SIG-M5 treated with dmso at 0.1 percent for 504 hours (cell line): ENCODE measurements at regions not wholly inside any gene's neighbourhood (a gene's known extent, or its start where the extent isn't known, plus 50 kb on each side); places are given as distances from the start of the nearest gene placed in this dataset.

Experiments used
- DNase-seq: peaks from one replicate; lab custom pipeline; 2025; ENCODE audit not compliant: unreplicated experiment; lab: John Stamatoyannopoulos, UW

GRCh38 chr2:6237039-6237660, 545.0 kb downstream of the SOX11 start:
- DNase-seq: no peak

DNA sequence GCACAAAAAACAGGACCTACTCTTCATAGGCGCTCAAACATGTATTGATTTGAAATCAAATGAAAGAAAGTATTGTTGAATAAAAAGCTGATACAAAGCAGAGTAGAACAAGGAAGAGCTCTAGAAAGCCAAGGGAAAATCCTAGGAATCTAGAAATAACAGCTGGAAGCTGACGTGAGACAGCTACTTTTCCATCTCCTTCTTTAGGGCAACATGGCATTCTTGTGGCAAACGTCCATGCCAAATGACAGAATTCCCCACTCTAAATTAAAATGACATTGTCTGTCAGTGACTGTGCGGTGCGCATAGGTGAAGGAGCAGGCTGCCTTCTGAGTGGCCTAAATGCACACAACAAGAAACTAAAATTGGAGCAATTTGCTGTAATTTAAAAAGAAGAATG, 557.4 kb downstream of the SOX11 start:
- no peak for DNase-seq

GRCh38 chr2:6254441-6254840, 562.3 kb downstream of the SOX11 start:
- DNase-seq: no peak

- no peak for DNase-seq
Observed at GRCh38 chr2:6264198-6264597, 572.0 kb downstream of the SOX11 start.

GRCh38 chr2:6281524-6281923, 584.2 kb downstream of the CMPK2 start:
- DNase-seq: no peak

GRCh38 chr2:6283259-6283658, 582.4 kb downstream of the CMPK2 start:
- DNase-seq: no peak

DNA sequence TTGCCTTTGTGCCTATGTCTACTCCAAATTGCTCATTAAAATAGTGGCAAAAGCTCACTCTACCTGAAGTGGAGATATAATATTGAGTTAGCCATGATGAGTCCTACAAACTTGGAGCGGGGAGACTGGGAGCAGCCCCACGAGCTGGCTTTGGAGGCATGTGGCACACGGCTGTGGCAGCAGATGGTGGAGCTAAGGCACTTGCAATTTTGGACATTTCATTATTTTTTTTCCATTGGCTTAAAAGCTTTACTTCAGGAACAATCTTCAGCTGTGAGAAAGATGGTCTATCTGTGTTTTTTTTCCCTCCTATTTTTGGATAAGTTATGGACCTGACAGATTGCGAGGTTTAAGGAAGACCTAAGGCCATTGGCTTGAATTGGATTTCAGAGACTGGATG, 578.3 kb downstream of the CMPK2 start:
- DNase-seq: no peak

DNA sequence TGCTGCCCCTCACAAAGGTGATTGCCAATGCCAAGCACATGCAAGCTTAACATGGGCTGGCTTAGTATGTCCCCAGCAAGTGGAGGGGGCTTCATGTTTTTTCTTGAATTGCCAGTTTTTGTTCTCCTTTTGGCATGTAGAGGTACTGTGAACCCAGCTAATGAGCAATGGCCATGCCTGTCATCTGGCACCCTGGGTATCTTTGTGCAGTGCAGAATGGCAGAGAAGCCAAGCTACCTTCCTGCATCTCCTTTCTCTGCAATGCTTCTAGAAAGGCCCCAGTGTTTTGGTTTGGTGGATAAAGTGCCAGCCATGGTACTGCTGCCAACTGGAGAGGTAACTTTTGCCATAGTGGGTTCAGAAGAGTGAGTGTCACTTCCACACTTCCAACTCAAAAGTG, 576.9 kb downstream of the CMPK2 start:
- no peak for DNase-seq

GRCh38 chr2:6290217-6291015, 575.3 kb downstream of the CMPK2 start:
- no peak for DNase-seq

- no peak for DNase-seq
Observed at GRCh38 chr2:6294791-6295190, 570.9 kb downstream of the CMPK2 start.

GRCh38 chr2:6297238-6297637, 568.5 kb downstream of the CMPK2 start:
- no peak for DNase-seq

- no peak for DNase-seq
Observed at GRCh38 chr2:6301426-6301825, 564.3 kb downstream of the CMPK2 start.

DNA sequence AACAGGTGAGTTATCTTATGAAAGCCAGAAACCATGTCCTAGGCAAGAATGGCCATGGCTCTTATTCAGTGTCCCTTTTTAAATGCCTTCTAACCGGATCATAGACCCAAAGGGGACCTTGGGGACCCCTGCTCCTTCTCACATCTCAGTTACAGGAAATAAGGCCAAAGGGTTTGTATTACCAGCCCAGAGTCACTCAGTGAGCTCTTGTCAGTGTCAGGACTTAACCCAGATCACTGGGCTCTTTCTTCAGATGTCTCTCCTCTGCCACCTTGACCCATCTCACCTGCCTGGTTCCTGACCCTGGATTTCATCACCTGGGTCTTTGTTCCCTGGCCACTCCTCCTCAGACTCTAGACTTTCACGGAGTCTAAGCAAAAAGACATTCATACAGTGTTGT, 556.7 kb downstream of the CMPK2 start:
- DNase-seq: no peak

- no peak for DNase-seq
Observed at GRCh38 chr2:6309415-6310255, 556.1 kb downstream of the CMPK2 start.

DNA sequence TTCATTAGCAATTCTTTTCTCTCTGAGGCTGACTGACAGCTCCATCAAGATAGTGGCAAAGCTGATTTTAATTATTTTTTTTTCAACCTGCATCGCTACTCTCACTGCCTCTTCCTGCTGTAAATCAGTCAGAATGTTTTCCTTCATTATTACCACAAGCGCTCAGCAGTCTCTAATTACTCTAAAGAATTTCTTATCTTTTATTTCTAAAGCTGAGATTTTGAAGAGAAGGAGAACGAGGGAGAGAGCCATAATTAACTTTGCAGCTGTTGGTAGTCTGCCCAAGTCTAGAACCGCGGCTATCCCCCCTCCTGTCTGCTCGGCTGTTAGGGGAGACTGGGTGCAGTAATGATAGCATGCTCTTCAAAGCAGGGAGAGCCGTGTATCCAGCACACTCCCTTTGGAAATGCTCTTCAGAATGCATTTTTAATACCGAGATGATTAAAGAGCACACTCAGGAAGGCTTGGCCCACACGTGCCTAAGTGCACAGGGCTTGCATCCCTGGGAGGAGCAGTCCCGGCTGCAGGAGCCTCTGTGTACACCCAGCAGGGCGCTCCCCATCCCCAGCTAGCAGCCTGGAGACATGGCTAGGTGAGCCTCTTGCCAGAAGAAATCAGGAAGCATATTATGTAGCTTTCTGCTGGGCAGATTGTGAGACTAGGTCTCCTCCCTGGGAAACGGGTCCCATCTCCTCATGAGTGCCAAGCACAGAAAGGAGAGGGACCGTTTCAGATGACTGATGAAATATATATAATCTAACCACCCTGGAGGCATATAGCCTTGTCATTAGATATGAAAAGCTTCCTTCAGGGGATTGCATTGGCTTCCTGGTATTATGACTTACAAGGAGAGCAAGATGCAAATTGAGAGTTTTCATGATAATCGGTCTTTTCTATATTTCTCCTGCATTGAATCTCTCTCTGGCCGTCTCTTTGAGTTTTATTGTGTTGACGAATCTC, 555.2 kb downstream of the CMPK2 start:
- DNase-seq: no peak

DNA sequence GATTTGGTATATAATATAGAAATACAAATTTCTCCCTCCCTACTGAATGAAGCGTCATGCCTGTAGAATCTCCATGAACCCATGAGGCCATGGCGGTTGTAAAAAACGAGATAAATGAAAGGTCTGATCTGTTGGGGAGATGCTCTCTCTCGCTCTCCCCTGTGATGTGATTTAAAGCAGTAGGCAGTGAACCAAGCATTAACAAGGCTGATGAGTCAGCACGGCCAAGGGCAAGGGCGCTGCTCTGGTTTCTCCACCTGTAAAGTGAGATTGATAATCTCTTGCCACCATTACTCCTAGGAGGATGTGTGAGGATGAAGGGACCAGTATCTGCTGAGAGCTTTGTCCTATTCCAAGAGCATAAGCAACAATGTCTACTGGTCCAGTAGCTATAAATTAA, 553.3 kb downstream of the CMPK2 start:
- no peak for DNase-seq

DNA sequence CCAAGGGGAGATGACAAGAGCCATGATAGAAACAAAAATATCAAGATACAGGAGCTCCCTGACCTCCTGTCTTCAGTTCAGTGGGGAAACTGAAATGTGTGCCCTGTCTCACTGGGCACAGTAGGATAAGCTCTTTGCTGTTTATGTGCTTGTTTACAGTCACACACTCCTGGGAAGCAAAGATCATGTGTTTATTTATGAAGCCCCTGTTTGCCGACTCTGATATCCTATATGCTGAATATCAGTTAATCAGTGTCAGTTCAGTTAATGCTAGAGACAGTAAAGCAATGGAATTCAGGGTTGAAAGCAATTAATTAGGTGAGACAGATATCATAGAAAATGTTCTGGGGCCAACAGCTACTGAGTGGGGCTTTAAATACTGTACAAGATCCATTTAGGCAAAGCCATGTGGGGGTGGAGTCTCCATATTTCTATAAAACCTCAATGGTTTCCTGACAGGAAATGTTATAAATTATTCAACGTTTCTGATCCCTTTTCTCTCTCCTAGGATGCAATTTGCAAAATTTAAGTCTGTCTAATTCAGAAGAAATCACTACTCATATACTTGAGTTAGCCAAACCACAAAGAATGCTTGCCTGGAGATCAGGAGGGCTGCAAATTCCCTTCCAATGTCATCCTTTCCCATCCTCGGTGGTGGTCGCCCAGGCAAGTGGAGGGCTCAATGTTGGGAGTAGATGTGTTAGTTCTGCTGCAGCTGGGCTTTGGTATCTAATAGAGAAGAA, 551.3 kb downstream of the CMPK2 start:
- DNase-seq: no peak

DNA sequence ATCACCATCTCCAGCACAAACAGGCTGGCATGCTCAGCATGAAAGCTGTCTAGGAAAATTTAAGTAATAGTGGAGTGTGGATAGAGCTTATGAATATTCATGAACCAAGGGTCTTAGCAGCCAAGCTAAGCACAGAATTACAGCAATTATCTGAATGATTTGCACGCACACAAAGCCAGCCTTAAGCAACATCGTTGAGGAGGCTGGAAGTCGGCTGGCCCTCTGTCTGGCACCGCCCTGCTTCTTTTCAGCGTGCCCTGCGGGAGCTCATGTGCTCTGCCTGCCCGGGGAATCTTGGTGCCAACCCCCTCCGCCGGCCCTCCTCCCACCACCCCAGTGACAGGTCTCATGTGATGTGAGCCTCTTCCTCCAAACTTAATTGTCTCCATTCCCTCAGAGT, 540.1 kb downstream of the CMPK2 start:
- no peak for DNase-seq

DNA sequence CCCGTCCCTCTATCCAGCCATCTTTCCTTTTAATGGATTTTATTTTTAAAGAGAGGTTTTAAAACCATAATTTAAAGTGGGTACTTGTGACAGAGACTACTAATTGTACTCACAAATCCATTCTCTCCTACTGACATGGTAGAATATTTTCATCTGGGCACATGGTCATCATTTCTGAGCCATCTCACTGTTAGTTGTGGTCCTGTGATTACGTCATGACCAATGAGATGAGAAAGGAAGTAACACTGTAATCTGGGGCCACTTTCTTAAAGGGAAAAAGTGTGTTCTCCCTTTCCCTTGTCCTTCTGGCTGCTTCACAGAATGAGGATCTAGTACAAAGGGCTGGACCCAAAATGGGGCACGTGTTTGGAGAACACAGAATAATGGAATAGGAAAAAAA, 538.7 kb downstream of the CMPK2 start:
- DNase-seq: no peak
